HepG2 (cell line): ENCODE measurements at regions not wholly inside any gene's neighbourhood (a gene's known extent, or its start where the extent isn't known, plus 50 kb on each side); places are given as distances from the start of the nearest gene placed in this dataset.

Experiments used
- ATAC-seq: fragments of 200-7000 bp; cut with Tn5 transposase; 3 replicates; pipeline ENCODE4 v1.9.1; 2020; ENCODE audit warnings: mild to moderate bottlenecking, moderate library complexity
- BruUV-seq: library from RNA; stranded (reverse); fragments of 400-500 nt; replicated peaks from 2 replicates; lab custom pipeline; 2021; lab: Mats Ljungman, UMichigan
- CTCF ChIA-PET: fragments of 300-600 bp; formaldehyde crosslinking; extraction: SDS; loops from one replicate; lab custom pipeline; 2021; ENCODE audit warnings: low total read pairs, inconsistent platforms, low intra/inter-chr PET ratio; lab: Yijun Ruan, JAX
- POLR2A ChIA-PET: fragments of 350-600 bp; sonication (Branson Sonifier 250); formaldehyde crosslinking; loops from one replicate; lab custom pipeline; 2020; ENCODE audit warnings: antibody characterized with exemption, inconsistent platforms; lab: Yijun Ruan, JAX
- DNase-seq: peaks from one replicate; pipeline ENCODE4 v3.0.0-alpha.2; 2015; ENCODE audit warnings: low spot score
- FAIRE-seq: peaks from 3 replicates; lab custom pipeline; 2011; peaks lifted over from hg19 to GRCh38; lab: Jason Lieb, UNC
- H2AFZ ChIP-seq: one replicate; pipeline ENCODE4 v1.6.1; 2011; ENCODE audit warnings: low read length, inconsistent platforms
- H3K27ac ChIP-seq: fragments of 300-600 bp; 3 replicates; pipeline ENCODE4 v1.8.0; 2011; ENCODE audit warnings: mixed run types, mild to moderate bottlenecking, mixed read lengths, low read length, inconsistent platforms; ENCODE audit not compliant: insufficient read depth; ENCODE audit errors: extremely low read length
- H3K27me3 ChIP-seq, 2 experiments: fragments of 200-600 bp in 1 of 2; 2 replicates in 1 of 2; 3 replicates in 1 of 2; pipeline versions ENCODE4 v1.6.0 to v1.8.0; 2011; ENCODE audit warnings: low read length in 2 of 2, mild to moderate bottlenecking in 2 of 2, moderate library complexity in 2 of 2, inconsistent platforms in 1 of 2; ENCODE audit not compliant: insufficient read depth in 2 of 2, control insufficient read depth in 1 of 2
- H3K36me3 ChIP-seq, 2 experiments: fragments of 200-600 bp in 1 of 2; replicated peaks in 1 of 2; 2 replicates in 1 of 2; 3 replicates in 1 of 2; pipeline versions ENCODE4 v1.5.1 to v1.8.0; 2011; ENCODE audit warnings: low read length in 2 of 2, inconsistent platforms in 1 of 2; ENCODE audit not compliant: insufficient read depth in 2 of 2, control insufficient read depth in 1 of 2
- H3K4me1 ChIP-seq: 2 replicates; pipeline ENCODE4 v1.5.1; 2012; ENCODE audit warnings: low read length, inconsistent platforms; ENCODE audit not compliant: insufficient read depth
- H3K4me2 ChIP-seq: 2 replicates; pipeline ENCODE4 v1.6.0; 2011; ENCODE audit warnings: low read depth, low read length, inconsistent platforms
- H3K4me3 ChIP-seq, 3 experiments: fragments of 200-600 bp in 1 of 3; sonication (generic), shearing (Covaris generic) in 1 of 3; replicated peaks in 1 of 3; 2 replicates each; pipeline ENCODE4 v1.5.1; 2011 to 2016; ENCODE audit warnings: low read length in 3 of 3, inconsistent platforms in 2 of 3, low read depth in 2 of 3, mild to moderate bottlenecking in 2 of 3, control low read depth in 1 of 3, mixed read lengths in 1 of 3; ENCODE audit not compliant: insufficient read depth in 1 of 3
- H3K79me2 ChIP-seq: one replicate; pipeline ENCODE4 v1.6.1; 2011; ENCODE audit warnings: low read length, inconsistent platforms; ENCODE audit not compliant: insufficient read depth
- H3K9ac ChIP-seq: 2 replicates; pipeline ENCODE4 v1.6.0; 2011; ENCODE audit warnings: mild to moderate bottlenecking, low read depth, low read length, inconsistent platforms; ENCODE audit not compliant: insufficient read depth
- H3K9me3 ChIP-seq: 2 replicates; pipeline ENCODE4 v1.5.1; 2012; ENCODE audit warnings: mild to moderate bottlenecking, low read length
- H4K20me1 ChIP-seq: 2 replicates; pipeline ENCODE4 v1.6.0; 2011; ENCODE audit warnings: inconsistent platforms, mild to moderate bottlenecking, low read length, moderate library complexity; ENCODE audit not compliant: insufficient read depth
- CREM ChIP-seq, 2 experiments: sonication (generic) in 1 of 2; formaldehyde crosslinking in 1 of 2; IDR thresholded peaks; 2 replicates each; pipeline versions ENCODE4 v1.4.0 to v1.6.1; 2016 to 2020; ENCODE audit warnings: antibody characterized with exemption in 1 of 2, mild to moderate bottlenecking in 1 of 2, missing genetic modification reagents in 1 of 2
- FOSL2 ChIP-seq: sonication (generic); formaldehyde crosslinking; IDR thresholded peaks from 2 replicates; pipeline ENCODE4 v1.4.0; 2020; ENCODE audit warnings: missing genetic modification reagents
- KAT7 ChIP-seq: IDR thresholded peaks from 2 replicates; pipeline ENCODE4 v1.6.1; 2018; ENCODE audit warnings: borderline replicate concordance, missing compliant biosample characterization
- MAFF ChIP-seq: IDR thresholded peaks from 2 replicates; pipeline ENCODE4 v1.6.1; 2011; ENCODE audit warnings: low read depth, low read length, improper control_type of control experiment
- MAFK ChIP-seq, 2 experiments: IDR thresholded peaks in 1 of 2; conservative IDR thresholded peaks in 1 of 2; 2 replicates each; pipeline ENCODE4 v1.6.1; 2011; ENCODE audit warnings: improper control_type of control experiment in 2 of 2, low read length in 2 of 2
- NPAS2 ChIP-seq: sonication (generic); formaldehyde crosslinking; IDR thresholded peaks from 2 replicates; pipeline ENCODE4 v1.8.0; 2022; ENCODE audit warnings: mild to moderate bottlenecking, missing genetic modification reagents, borderline replicate concordance
- SAFB2 ChIP-seq: sonication (generic); formaldehyde crosslinking; IDR thresholded peaks from 2 replicates; pipeline ENCODE4 v1.5.1; 2020; ENCODE audit warnings: missing genetic modification reagents, low read depth, mild to moderate bottlenecking, borderline replicate concordance
- SAP130 ChIP-seq: IDR thresholded peaks from 2 replicates; pipeline ENCODE4 v1.6.1; 2016; ENCODE audit warnings: low read depth
- WGBS: methylation state at CpG from one replicate; pipeline ENCODE4 v1.1.6; 2017; ENCODE audit warnings: low lambda C conversion rate; 5-methylcytosine and 5-hydroxymethylcytosine counted together
- in situ Hi-C: cut with HindIII; loops from 2 replicates; pipeline ENCODE4 v1.10.0; 2017; ENCODE audit warnings: low pct_unique_long_range_greater_than_20kb; ENCODE audit not compliant: extremely low pct_ligation_motif_present
- intact Hi-C: fragments of 100-400 bp; cut with micrococcal nuclease; formaldehyde crosslinking; loops from one replicate; pipeline ENCODE4 v1.10.0; 2022; ENCODE audit not compliant: unreplicated experiment
- TF ChIP-seq, protein P1 (sequence below): sonication (generic); formaldehyde crosslinking; IDR thresholded peaks from 2 replicates; pipeline ENCODE4 v1.4.0; 2020; ENCODE audit warnings: mild to moderate bottlenecking, missing genetic modification reagents, borderline replicate concordance
- TF ChIP-seq, protein P2 (sequence below): sonication (generic); formaldehyde crosslinking; IDR thresholded peaks from 2 replicates; pipeline ENCODE4 v1.8.1; 2023; ENCODE audit warnings: mild to moderate bottlenecking, inconsistent platforms, moderate library complexity, missing genetic modification reagents, borderline replicate concordance
- TF ChIP-seq, protein P3 (sequence below): sonication (generic); formaldehyde crosslinking; IDR thresholded peaks from 2 replicates; pipeline ENCODE4 v1.9.0; 2021; ENCODE audit warnings: missing genetic modification reagents, mild to moderate bottlenecking, borderline replicate concordance

- ChIA-PET POLR2A (no interaction called here), CTCF (no interaction called here)
- H2AFZ ChIP-seq, result no peak overlapping the region
- no peaks in the 10 kb centered on the region for H3K4me1 ChIP-seq
- in situ Hi-C loops, result no loop called here
- H3K4me3 ChIP-seq, result no peak overlapping the region
- no peaks in the 10 kb centered on the region for H4K20me1 ChIP-seq
- H3K27me3 ChIP-seq, result peaks cover 1 to 10% of the 10 kb centered on the region in 2 experiments; a peak in 1 of 5 replicates
- H3K9ac ChIP-seq, result no peak overlapping the region
- H3K9me3 ChIP-seq, result no peaks in the 10 kb centered on the region
- H3K4me2 ChIP-seq, result no peak overlapping the region
- no peak for FAIRE-seq
- BruUV-seq, result no TSS peak
- intact Hi-C loops, result no loop called here
- H3K79me2 ChIP-seq, result no peaks in the 10 kb centered on the region
- WGBS, result 7% methylated on average over 4 of the region's 4 CpGs
- H3K27ac ChIP-seq, result no peak overlapping the region
- ATAC-seq, result no peak
- no peak for DNase-seq
- H3K36me3 ChIP-seq, result no peaks in the 10 kb centered on the region
- TF ChIP-seq KAT7 (no peak), SAP130 (CRISPR knock-in tag) (no peak), MAFK (conservative IDR thresholded peaks at IDR 0.05 in 1 of 2, IDR thresholded peaks at IDR 0.05 in 1 of 2; ENCODE audit: low read length in 2 of 2) (peak; percentile 35 to 77; a peak in 3 of 4 replicates), MAFF (peak; percentile 61)
- TF ChIP-seq, protein P1, sequence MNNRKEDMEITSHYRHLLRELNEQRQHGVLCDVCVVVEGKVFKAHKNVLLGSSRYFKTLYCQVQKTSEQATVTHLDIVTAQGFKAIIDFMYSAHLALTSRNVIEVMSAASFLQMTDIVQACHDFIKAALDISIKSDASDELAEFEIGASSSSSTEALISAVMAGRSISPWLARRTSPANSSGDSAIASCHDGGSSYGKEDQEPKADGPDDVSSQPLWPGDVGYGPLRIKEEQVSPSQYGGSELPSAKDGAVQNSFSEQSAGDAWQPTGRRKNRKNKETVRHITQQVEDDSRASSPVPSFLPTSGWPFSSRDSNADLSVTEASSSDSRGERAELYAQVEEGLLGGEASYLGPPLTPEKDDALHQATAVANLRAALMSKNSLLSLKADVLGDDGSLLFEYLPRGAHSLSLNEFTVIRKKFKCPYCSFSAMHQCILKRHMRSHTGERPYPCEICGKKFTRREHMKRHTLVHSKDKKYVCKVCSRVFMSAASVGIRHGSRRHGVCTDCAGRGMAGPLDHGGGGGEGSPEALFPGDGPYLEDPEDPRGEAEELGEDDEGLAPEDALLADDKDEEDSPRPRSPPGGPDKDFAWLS, result no peak
Measured at GRCh38 chr10:4100380-4100779, 315.4 kb upstream of the KLF6 start.

- Histone ChIP-seq H2AFZ (no peak overlapping the region), H3K27me3 (peaks cover 1 to 10% of the 10 kb centered on the region in 2 experiments; a peak in 1 of 5 replicates), H3K36me3 (no peaks in the 10 kb centered on the region), H3K4me3 (no peak overlapping the region), H3K9ac (no peak overlapping the region), H3K79me2 (no peaks in the 10 kb centered on the region), H4K20me1 (no peaks in the 10 kb centered on the region), H3K4me2 (no peak overlapping the region), H3K27ac (no peak overlapping the region), H3K9me3 (no peaks in the 10 kb centered on the region), H3K4me1 (no peaks in the 10 kb centered on the region)
- intact Hi-C loops, result no loop called here
- POLR2A ChIA-PET, result no interaction called here
- ATAC-seq (no peak), DNase-seq (no peak), FAIRE-seq (no peak)
- no TSS peak for BruUV-seq
- TF ChIP-seq SAFB2 (CRISPR knock-in tag) (no peak), CREM (IDR thresholded peaks at IDR 0.05) (no peak), CREM (CRISPR knock-in tag; IDR thresholded peaks at IDR 0.05) (no peak), NPAS2 (no peak), FOSL2 (CRISPR knock-in tag) (no peak)
- TF ChIP-seq, protein P2, sequence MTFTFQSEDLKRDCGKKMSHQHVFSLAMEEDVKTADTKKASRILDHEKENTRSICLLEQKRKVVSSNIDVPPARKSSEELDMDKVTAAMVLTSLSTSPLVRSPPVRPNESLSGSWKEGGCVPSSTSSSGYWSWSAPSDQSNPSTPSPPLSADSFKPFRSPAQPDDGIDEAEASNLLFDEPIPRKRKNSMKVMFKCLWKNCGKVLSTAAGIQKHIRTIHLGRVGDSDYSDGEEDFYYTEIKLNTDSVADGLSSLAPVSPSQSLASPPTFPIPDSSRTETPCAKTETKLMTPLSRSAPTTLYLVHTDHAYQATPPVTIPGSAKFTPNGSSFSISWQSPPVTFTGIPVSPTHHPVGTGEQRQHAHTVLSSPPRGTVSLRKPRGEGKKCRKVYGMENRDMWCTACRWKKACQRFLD (CRISPR knock-in tag), result no peak
- TF ChIP-seq, protein P3, sequence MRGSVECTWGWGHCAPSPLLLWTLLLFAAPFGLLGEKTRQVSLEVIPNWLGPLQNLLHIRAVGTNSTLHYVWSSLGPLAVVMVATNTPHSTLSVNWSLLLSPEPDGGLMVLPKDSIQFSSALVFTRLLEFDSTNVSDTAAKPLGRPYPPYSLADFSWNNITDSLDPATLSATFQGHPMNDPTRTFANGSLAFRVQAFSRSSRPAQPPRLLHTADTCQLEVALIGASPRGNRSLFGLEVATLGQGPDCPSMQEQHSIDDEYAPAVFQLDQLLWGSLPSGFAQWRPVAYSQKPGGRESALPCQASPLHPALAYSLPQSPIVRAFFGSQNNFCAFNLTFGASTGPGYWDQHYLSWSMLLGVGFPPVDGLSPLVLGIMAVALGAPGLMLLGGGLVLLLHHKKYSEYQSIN (CRISPR knock-in tag), result no peak
- in situ Hi-C loops, result no loop called here
- CTCF ChIA-PET, result no interaction called here
Measured at GRCh38 chr10:4099202-4099601, 314.2 kb upstream of the KLF6 start.
